ENCODE measurements at regions not wholly inside any gene's neighbourhood (a gene's known extent, or its start where the extent isn't known, plus 50 kb on each side); places are given as distances from the start of the nearest gene placed in this dataset.

DNA sequence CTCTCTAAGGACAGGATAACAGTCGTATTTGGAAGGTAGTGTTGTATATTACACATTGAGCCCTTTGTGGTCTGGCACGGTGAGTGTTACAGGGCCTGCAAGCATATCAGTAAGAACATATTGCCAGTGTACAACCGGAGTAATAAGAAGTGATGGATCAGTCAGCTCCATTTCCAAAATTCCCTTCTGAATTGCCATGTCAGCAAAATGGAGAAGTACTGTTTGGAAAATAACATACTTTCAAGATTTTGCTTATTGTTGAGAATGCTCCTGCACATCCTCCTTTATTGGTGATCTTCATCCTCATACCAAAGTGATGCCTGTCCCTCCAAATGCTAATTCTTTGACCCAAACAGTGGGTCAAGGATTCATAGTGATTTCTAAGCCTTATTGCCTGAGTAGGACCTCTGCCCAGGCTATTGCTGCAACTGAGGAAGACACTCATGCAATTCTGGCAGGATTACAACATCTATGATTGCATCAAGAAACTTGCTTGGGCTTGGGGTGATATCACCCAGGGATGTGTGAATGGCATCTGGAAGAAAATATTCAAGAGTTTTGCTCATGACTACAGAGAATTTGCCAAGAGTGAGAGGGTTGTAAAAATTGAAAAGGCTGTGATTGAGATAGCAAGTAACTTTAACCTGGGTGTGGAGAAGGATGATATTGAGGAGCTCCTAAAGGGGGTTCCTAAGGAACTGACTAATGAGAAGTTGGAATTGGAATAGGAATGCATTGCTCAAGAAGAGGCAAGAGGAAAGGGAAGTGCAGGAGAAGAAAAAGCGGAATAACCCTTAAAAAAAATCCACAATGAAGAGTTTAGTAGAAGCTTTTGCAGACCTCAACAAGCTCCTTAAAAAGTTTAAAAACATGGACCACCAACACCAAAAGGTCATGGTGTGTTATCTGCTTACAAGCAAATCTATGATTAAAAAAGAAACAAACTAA is 452.2 kb upstream of the SORCS1 start:
- Histone ChIP-seq H3K4me1 (ENCODE audit: control insufficient read depth, insufficient read depth, low read length) (0 out of 2 replicates have a peak, but pooled peaks cover 7% of the 10 kb centered on the region), H3K36me3 (ENCODE audit: control insufficient read depth, insufficient read depth, low read length) (no peaks in the 10 kb centered on the region), H3K4me3 (ENCODE audit: low read depth, low read length) (no peak overlapping the region), H3K27ac (ENCODE audit: low read depth, low read length) (no peak overlapping the region), H3K9ac (ENCODE audit: low read depth, low read length) (no peak overlapping the region), H3K9me3 (ENCODE audit: control insufficient read depth, insufficient read depth, low read length) (no peaks in the 10 kb centered on the region), H3K27me3 (ENCODE audit: control insufficient read depth, insufficient read depth, low read length) (no peaks in the 10 kb centered on the region)

DNA sequence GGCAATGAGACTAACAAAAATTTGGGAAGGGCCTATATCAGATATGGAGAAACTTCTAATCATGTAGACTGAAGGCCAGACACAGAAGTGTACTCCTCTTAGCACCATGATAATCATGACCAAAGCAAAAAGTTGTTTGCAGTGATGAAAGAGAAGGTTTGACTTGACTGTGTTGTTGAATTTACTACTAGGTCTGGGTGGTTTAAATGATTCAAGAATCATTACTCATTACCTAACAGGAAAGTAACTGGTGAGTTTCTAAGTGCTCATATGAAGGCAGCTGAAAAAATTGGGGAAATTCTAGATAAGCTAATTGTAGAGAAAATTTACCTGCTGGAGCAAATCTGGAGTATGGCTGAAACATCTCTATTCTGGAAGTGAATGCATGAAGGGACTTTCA is 451.5 kb upstream of the SORCS1 start:
- H3K27ac ChIP-seq (ENCODE audit: low read depth, low read length), result no peak overlapping the region
- no peak overlapping the region for H3K4me3 ChIP-seq (ENCODE audit: low read depth, low read length)
- H3K9me3 ChIP-seq (ENCODE audit: control insufficient read depth, insufficient read depth, low read length), result no peaks in the 10 kb centered on the region
- H3K9ac ChIP-seq (ENCODE audit: low read depth, low read length), result no peak overlapping the region
- 0 out of 2 replicates have a peak, but pooled peaks cover 7% of the 10 kb centered on the region for H3K4me1 ChIP-seq (ENCODE audit: control insufficient read depth, insufficient read depth, low read length)
- H3K36me3 ChIP-seq (ENCODE audit: control insufficient read depth, insufficient read depth, low read length), result no peaks in the 10 kb centered on the region
- no peaks in the 10 kb centered on the region for H3K27me3 ChIP-seq (ENCODE audit: control insufficient read depth, insufficient read depth, low read length)

DNA sequence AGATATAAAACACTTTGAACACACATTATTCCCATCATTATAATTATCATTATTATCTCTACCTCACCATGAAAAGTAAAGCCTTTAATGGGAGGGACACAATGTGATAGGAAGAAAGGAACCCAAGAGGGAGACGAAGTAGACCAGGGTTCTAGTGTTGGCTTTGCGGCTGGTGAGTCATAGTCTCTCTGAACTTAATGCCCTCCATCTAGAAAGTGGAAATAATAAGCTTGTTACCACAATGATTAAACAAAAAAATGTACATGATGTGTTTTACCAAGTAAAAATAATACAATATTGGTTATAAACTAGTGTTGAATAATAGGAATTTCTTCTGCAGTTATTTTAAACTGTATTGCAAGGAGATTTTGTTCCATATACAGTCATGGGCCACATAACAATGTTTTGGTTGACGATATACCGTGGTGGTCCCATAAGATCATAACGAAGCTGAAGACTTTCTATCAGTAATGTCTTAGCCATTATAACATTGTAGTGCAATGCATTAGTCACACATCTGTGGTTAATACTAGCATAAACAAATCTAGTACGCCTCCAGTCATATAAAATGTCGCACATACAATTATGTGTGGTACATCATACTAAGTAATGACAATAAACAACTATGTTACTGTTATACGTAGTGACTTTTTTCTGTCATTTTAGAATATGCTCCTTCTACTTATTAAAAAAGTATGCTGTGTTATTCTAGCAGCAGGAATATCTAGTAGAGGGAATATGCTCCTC is 450.6 kb upstream of the SORCS1 start:
- Histone ChIP-seq H3K27me3 (ENCODE audit: control insufficient read depth, insufficient read depth, low read length) (no peaks in the 10 kb centered on the region), H3K4me3 (ENCODE audit: low read depth, low read length) (no peak overlapping the region), H3K36me3 (ENCODE audit: control insufficient read depth, insufficient read depth, low read length) (no peaks in the 10 kb centered on the region), H3K27ac (ENCODE audit: low read depth, low read length) (no peak overlapping the region), H3K9me3 (ENCODE audit: control insufficient read depth, insufficient read depth, low read length) (no peaks in the 10 kb centered on the region), H3K4me1 (ENCODE audit: control insufficient read depth, insufficient read depth, low read length) (0 out of 2 replicates have a peak, but pooled peaks cover 7% of the 10 kb centered on the region), H3K9ac (ENCODE audit: low read depth, low read length) (no peak overlapping the region)

DNA sequence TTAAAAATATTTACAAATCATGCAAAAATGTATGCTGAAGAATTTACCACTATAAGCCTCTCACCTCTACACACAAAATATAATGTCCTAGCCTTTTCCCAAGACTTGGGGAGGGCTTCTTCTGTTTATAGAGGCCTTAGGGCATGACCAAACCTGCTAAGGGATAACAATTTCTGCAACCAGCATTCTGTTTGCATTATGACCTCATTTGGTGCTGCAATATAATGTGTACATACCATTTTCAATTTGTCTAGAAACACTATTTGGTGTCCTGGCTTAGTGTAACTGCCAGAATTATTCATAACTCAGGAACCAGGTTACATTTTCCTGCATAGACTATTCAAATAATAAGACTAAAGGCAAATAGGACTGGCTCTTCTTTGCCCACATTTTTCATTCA is 446.6 kb upstream of the SORCS1 start:
- Histone ChIP-seq H3K36me3 (ENCODE audit: control insufficient read depth, insufficient read depth, low read length) (no peaks in the 10 kb centered on the region), H3K4me3 (ENCODE audit: low read depth, low read length) (no peak overlapping the region), H3K4me1 (ENCODE audit: control insufficient read depth, insufficient read depth, low read length) (no peaks in the 10 kb centered on the region), H3K9me3 (ENCODE audit: control insufficient read depth, insufficient read depth, low read length) (no peaks in the 10 kb centered on the region), H3K9ac (ENCODE audit: low read depth, low read length) (no peak overlapping the region), H3K27me3 (ENCODE audit: control insufficient read depth, insufficient read depth, low read length) (no peaks in the 10 kb centered on the region), H3K27ac (ENCODE audit: low read depth, low read length) (no peak overlapping the region)

DNA sequence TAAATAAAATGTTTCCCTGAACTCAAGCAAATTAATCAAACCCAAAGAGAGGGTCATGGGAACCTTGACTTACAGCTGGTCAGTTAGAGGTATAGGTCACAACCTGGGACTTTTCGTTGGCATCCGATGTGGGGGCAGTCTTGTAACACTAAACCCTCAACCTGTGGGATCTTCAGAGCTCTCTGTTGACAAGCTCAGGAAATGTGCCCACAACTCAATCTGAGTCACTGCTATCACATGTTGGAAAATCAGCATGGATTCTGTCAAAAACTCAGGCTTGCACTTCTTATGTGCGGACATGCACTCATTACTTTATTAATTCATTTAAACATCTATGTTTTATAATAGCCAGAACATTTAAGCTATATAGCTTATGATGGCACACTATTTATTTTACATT is 424.6 kb upstream of the SORCS1 start:
- Histone ChIP-seq H3K4me1 (ENCODE audit: control insufficient read depth, insufficient read depth, low read length) (peaks cover 6% of the 10 kb centered on the region; the same call in 1 of the 2 replicates), H3K27ac (ENCODE audit: low read depth, low read length) (no peak overlapping the region), H3K4me3 (ENCODE audit: low read depth, low read length) (no peak overlapping the region), H3K27me3 (ENCODE audit: control insufficient read depth, insufficient read depth, low read length) (no peaks in the 10 kb centered on the region), H3K9me3 (ENCODE audit: control insufficient read depth, insufficient read depth, low read length) (peaks cover 23% of the 10 kb centered on the region), H3K9ac (ENCODE audit: low read depth, low read length) (no peak overlapping the region), H3K36me3 (ENCODE audit: control insufficient read depth, insufficient read depth, low read length) (no peaks in the 10 kb centered on the region)

DNA sequence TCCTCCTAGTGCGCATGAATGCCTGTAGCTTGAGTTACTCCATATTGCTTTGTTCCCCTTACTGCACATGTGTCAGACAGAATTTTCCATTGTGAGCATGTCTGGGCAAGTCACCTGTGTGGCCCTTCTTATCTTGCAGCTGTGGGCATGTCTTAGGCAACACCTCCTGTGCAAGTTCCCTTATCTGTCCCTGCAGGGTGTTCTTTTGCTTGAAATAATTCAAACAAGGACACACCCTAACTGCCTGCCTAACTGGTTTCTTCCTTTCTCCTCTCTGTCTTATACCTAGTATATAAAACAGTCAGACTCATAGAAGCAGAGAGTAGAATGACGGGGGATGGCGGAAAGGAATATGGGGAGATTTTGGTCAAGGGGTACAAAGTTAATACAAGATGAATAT is 421.1 kb upstream of the SORCS1 start:
- no peaks in the 10 kb centered on the region for H3K27me3 ChIP-seq (ENCODE audit: control insufficient read depth, insufficient read depth, low read length)
- no peak overlapping the region for H3K9ac ChIP-seq (ENCODE audit: low read depth, low read length)
- H3K9me3 ChIP-seq (ENCODE audit: control insufficient read depth, insufficient read depth, low read length), result peaks cover 23% of the 10 kb centered on the region
- peaks cover 6% of the 10 kb centered on the region; the same call in 1 of the 2 replicates for H3K4me1 ChIP-seq (ENCODE audit: control insufficient read depth, insufficient read depth, low read length)
- no peak overlapping the region for H3K4me3 ChIP-seq (ENCODE audit: low read depth, low read length)
- H3K36me3 ChIP-seq (ENCODE audit: control insufficient read depth, insufficient read depth, low read length), result no peaks in the 10 kb centered on the region
- no peak overlapping the region for H3K27ac ChIP-seq (ENCODE audit: low read depth, low read length)

DNA sequence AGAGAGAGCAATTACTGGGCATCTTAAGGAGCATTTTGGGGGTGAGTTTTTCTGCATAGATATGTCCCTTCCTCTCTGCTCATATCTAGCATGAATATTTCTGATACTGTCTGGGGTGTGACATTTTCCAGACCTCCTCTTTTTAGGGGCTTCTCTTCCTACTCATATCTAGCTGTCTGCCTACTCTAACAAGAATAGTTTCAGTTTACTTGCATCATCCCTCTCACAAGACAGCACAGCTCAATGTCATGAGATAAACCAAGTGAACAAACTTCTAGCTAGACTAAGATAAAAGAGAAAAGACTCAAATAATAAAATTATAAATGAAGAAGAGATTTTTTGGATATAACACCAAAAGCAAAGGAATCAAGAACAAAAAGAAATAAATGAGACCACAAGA is 419.5 kb upstream of the SORCS1 start:
- Histone ChIP-seq H3K27me3 (ENCODE audit: control insufficient read depth, insufficient read depth, low read length) (no peaks in the 10 kb centered on the region), H3K9ac (ENCODE audit: low read depth, low read length) (no peak overlapping the region), H3K27ac (ENCODE audit: low read depth, low read length) (no peak overlapping the region), H3K36me3 (ENCODE audit: control insufficient read depth, insufficient read depth, low read length) (no peaks in the 10 kb centered on the region), H3K4me1 (ENCODE audit: control insufficient read depth, insufficient read depth, low read length) (no peaks in the 10 kb centered on the region; the same call in 1 of the 2 replicates), H3K4me3 (ENCODE audit: low read depth, low read length) (no peak overlapping the region), H3K9me3 (ENCODE audit: control insufficient read depth, insufficient read depth, low read length) (peaks cover 23% of the 10 kb centered on the region)

DNA sequence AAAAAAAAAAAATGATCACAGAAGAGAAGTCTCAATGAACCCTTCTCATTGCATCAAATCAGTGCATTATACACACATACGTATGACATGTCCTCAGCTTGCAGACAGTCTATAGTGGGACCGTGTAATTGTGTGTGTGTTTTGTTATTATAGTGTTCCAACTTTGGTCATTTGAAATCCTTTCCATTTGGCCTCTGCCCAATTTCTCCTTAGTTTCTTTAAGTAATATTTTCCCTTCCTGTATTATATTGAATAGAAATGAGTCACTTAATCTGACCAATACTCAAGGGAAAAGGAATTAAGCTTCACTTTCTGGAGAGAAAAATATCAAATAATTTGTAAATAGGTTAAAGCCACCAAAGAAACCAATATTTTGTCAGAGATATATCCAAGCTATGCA is 415.5 kb upstream of the SORCS1 start:
- Histone ChIP-seq H3K27me3 (ENCODE audit: control insufficient read depth, insufficient read depth, low read length) (no peaks in the 10 kb centered on the region), H3K9me3 (ENCODE audit: control insufficient read depth, insufficient read depth, low read length) (peaks cover 3% of the 10 kb centered on the region; the same call in 1 of the 2 replicates), H3K27ac (ENCODE audit: low read depth, low read length) (no peak overlapping the region), H3K9ac (ENCODE audit: low read depth, low read length) (no peak overlapping the region), H3K4me1 (ENCODE audit: control insufficient read depth, insufficient read depth, low read length) (no peaks in the 10 kb centered on the region), H3K36me3 (ENCODE audit: control insufficient read depth, insufficient read depth, low read length) (no peaks in the 10 kb centered on the region), H3K4me3 (ENCODE audit: low read depth, low read length) (no peak overlapping the region)

DNA sequence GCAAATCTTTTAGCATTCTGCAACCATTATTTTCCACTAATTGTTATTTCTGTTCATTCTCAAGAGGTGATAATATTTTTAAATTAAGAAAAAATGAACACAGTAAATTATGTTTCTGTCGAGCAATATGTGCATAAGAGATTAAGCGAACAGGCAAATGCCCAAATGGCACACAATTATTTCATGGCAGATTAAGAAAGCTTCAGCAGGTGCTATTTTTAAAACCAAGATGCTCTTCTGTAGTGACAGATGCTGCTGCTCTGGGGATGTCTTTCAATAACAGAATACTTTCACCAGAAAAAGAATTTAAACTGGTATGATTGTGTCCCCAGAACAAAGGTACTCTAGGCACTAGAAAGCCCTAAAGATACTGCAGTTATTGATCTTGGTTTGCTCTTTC is 412.7 kb upstream of the SORCS1 start:
- Histone ChIP-seq H3K4me1 (ENCODE audit: control insufficient read depth, insufficient read depth, low read length) (no peaks in the 10 kb centered on the region), H3K9ac (ENCODE audit: low read depth, low read length) (no peak overlapping the region), H3K4me3 (ENCODE audit: low read depth, low read length) (no peak overlapping the region), H3K27me3 (ENCODE audit: control insufficient read depth, insufficient read depth, low read length) (no peaks in the 10 kb centered on the region), H3K36me3 (ENCODE audit: control insufficient read depth, insufficient read depth, low read length) (no peaks in the 10 kb centered on the region), H3K27ac (ENCODE audit: low read depth, low read length) (no peak overlapping the region), H3K9me3 (ENCODE audit: control insufficient read depth, insufficient read depth, low read length) (no peaks in the 10 kb centered on the region)

DNA sequence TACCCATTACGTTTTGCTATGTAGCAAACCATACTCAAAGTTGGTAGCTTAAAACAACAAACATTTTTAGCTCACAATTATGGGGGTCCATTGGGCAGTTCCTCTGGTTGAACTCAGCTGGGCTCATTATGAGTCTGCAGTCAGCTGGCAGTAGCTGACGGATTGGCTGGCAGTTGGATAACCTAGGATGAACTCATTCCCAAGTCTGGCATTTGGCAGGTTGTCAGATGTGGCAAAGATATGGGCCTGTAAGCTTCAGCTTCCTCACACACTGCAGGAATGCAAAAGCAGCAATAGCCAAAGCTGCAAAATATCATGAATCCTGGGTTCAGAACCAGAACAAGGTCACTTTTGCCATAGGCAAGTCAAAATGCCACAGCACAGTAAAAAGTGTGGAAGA is 412.2 kb upstream of the SORCS1 start:
- Histone ChIP-seq H3K27me3 (ENCODE audit: control insufficient read depth, insufficient read depth, low read length) (no peaks in the 10 kb centered on the region), H3K9ac (ENCODE audit: low read depth, low read length) (no peak overlapping the region), H3K4me1 (ENCODE audit: control insufficient read depth, insufficient read depth, low read length) (no peaks in the 10 kb centered on the region), H3K9me3 (ENCODE audit: control insufficient read depth, insufficient read depth, low read length) (no peaks in the 10 kb centered on the region), H3K36me3 (ENCODE audit: control insufficient read depth, insufficient read depth, low read length) (no peaks in the 10 kb centered on the region), H3K4me3 (ENCODE audit: low read depth, low read length) (no peak overlapping the region), H3K27ac (ENCODE audit: low read depth, low read length) (no peak overlapping the region)

DNA sequence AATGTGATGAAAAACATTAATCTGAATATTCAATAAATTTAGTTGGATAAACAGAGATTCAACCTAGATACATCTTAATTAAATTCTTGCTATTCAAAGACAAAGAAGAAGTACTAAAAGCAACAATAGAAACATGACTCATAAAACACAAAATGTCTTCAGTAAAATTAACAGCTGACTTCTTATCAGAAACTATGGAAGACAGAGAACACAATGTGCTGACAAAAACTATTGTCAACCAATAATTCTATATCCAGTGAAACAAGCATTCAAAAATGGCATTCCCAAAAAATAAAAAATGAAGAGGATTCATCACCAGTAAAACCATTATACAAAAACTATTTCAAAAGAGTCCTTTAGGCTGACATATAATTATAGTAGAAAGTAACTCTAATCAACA is 400.5 kb upstream of the SORCS1 start:
- no peak overlapping the region for H3K27ac ChIP-seq (ENCODE audit: low read depth, low read length)
- H3K9me3 ChIP-seq (ENCODE audit: control insufficient read depth, insufficient read depth, low read length), result peaks cover 4% of the 10 kb centered on the region; the same call in 1 of the 2 replicates
- no peaks in the 10 kb centered on the region for H3K36me3 ChIP-seq (ENCODE audit: control insufficient read depth, insufficient read depth, low read length)
- H3K27me3 ChIP-seq (ENCODE audit: control insufficient read depth, insufficient read depth, low read length), result no peaks in the 10 kb centered on the region
- no peak overlapping the region for H3K9ac ChIP-seq (ENCODE audit: low read depth, low read length)
- H3K4me3 ChIP-seq (ENCODE audit: low read depth, low read length), result no peak overlapping the region
- no peaks in the 10 kb centered on the region for H3K4me1 ChIP-seq (ENCODE audit: control insufficient read depth, insufficient read depth, low read length)

Data from HUES48 (cell line).